CD4-positive, alpha-beta memory T cell (primary cell): ENCODE measurements at regions not wholly inside any gene's neighbourhood (a gene's known extent, or its start where the extent isn't known, plus 50 kb on each side); places are given as distances from the start of the nearest gene placed in this dataset.

ENCODE experiments used
- CTCF ChIA-PET: fragments of 350-600 bp; sonication (Branson Sonifier 250); formaldehyde crosslinking; loops from one replicate; lab custom pipeline; 2021; ENCODE audit warnings: inconsistent platforms; ENCODE audit not compliant: partially characterized antibody; lab: Charles Lee
- POLR2A ChIA-PET: fragments of 350-600 bp; sonication (Branson Sonifier 250); formaldehyde crosslinking; loops from one replicate; lab custom pipeline; 2021; ENCODE audit not compliant: partially characterized antibody; lab: Charles Lee
- DNase-seq, 5 donors: peaks; one replicate each; pipeline versions ENCODE4 v3.0.0 to v3.0.0-alpha.2; 2020 to 2022; ENCODE audit warnings: mixed read lengths in 1 of 5
- H3K27ac ChIP-seq: one replicate; pipeline ENCODE4 v1.7.0; 2013; ENCODE audit warnings: low read depth, low read length
- H3K27me3 ChIP-seq: 2 replicates; pipeline ENCODE4 v1.7.0; 2013; ENCODE audit warnings: mild to moderate bottlenecking, low read length, moderate library complexity; ENCODE audit not compliant: insufficient read depth
- H3K36me3 ChIP-seq: 2 replicates; pipeline ENCODE4 v1.7.0; 2013; ENCODE audit warnings: mild to moderate bottlenecking, low read length, moderate library complexity; ENCODE audit not compliant: insufficient read depth
- H3K4me1 ChIP-seq: 2 replicates; pipeline ENCODE4 v1.7.0; 2013; ENCODE audit warnings: mild to moderate bottlenecking, low read length, moderate library complexity; ENCODE audit not compliant: insufficient read depth
- H3K4me3 ChIP-seq, 2 donors: one replicate each; pipeline ENCODE4 v1.7.0; 2013; ENCODE audit warnings: low read length in 2 of 2, mild to moderate bottlenecking in 1 of 2
- H3K9me3 ChIP-seq, 2 donors: one replicate each; pipeline ENCODE4 v1.7.0; 2013; ENCODE audit warnings: low read length in 2 of 2, control low read depth in 1 of 2; ENCODE audit not compliant: control insufficient read depth in 1 of 2
- H3K27ac Mint-ChIP-seq, 7 donors: one replicate each; pipeline ENCODE4 v1.8.0; 2020 to 2021; ENCODE audit warnings: mixed read lengths in 7 of 7, mild to moderate bottlenecking in 6 of 7, inconsistent platforms in 3 of 7, moderate library complexity in 3 of 7
- H3K27me3 Mint-ChIP-seq, 2 donors: one replicate each; pipeline ENCODE4 v1.8.0; 2020 to 2021; ENCODE audit warnings: mixed read lengths in 2 of 2
- H3K36me3 Mint-ChIP-seq, 2 donors: one replicate each; pipeline ENCODE4 v1.8.0; 2020 to 2021; ENCODE audit warnings: mixed read lengths in 2 of 2, inconsistent platforms in 1 of 2, mild to moderate bottlenecking in 1 of 2
- H3K4me1 Mint-ChIP-seq, 4 donors: one replicate each; pipeline ENCODE4 v1.8.0; 2020 to 2021; ENCODE audit warnings: mixed read lengths in 4 of 4, mild to moderate bottlenecking in 1 of 4
- H3K4me3 Mint-ChIP-seq, 8 donors: one replicate each; pipeline ENCODE4 v1.8.0; 2020 to 2021; ENCODE audit warnings: mixed read lengths in 8 of 8, mild to moderate bottlenecking in 7 of 8, moderate library complexity in 6 of 8, inconsistent platforms in 3 of 8
- H3K9me3 Mint-ChIP-seq, 8 donors: one replicate each; pipeline ENCODE4 v1.8.0; 2020 to 2021; ENCODE audit warnings: mixed read lengths in 8 of 8, mild to moderate bottlenecking in 5 of 8, inconsistent platforms in 3 of 8, moderate library complexity in 1 of 8
- intact Hi-C: fragments of 100-400 bp; cut with micrococcal nuclease; formaldehyde crosslinking; loops from one replicate; pipeline ENCODE4 v1.15.1; 2023

DNA sequence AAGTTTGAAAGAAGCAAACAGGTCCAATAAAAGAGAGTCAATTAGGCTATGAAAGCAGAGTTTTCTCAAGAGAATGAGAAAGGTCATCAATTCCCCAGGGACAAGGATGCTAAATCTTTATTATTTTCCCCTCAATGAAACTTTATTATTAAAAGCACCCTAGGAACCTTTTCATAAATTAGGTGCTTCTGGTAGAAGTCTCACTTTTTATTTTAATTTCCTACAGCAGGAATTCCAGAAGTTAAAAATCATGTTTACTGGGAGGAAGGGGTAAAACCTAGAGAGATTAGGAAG, 223.2 kb upstream of the SOX5 start:
- no peak for DNase-seq
- H3K9me3 ChIP-seq: no peaks in the 10 kb centered on the region
- no peaks in the 10 kb centered on the region for H3K36me3 ChIP-seq
- POLR2A ChIA-PET: no interaction called here
- H3K36me3 Mint-ChIP-seq: no peaks in the 10 kb centered on the region
- H3K4me3 Mint-ChIP-seq: no peak overlapping the region
- H3K27ac Mint-ChIP-seq: no peak overlapping the region
- H3K27me3 Mint-ChIP-seq: no peaks in the 10 kb centered on the region
- peaks cover 0 to 5% (median 2%) of the 10 kb centered on the region in 8 donors for H3K9me3 Mint-ChIP-seq
- CTCF ChIA-PET: no interaction called here
- intact Hi-C loops: no loop called here
- H3K27me3 ChIP-seq: no peaks in the 10 kb centered on the region
- H3K4me3 ChIP-seq: no peak overlapping the region
- no peaks in the 10 kb centered on the region for H3K4me1 ChIP-seq
- no peaks in the 10 kb centered on the region for H3K4me1 Mint-ChIP-seq
- no peak overlapping the region for H3K27ac ChIP-seq

- ChIA-PET CTCF (no interaction called here), POLR2A (no interaction called here)
- no peaks in the 10 kb centered on the region for H3K4me1 Mint-ChIP-seq
- no peaks in the 10 kb centered on the region for H3K36me3 Mint-ChIP-seq
- H3K9me3 Mint-ChIP-seq: peaks cover 0 to 5% (median 2%) of the 10 kb centered on the region in 8 donors
- Histone ChIP-seq H3K9me3 (no peaks in the 10 kb centered on the region), H3K4me3 (no peak overlapping the region), H3K27me3 (no peaks in the 10 kb centered on the region), H3K27ac (no peak overlapping the region), H3K4me1 (no peaks in the 10 kb centered on the region), H3K36me3 (no peaks in the 10 kb centered on the region)
- no peak overlapping the region for H3K27ac Mint-ChIP-seq
- intact Hi-C loops: no loop called here
- H3K27me3 Mint-ChIP-seq: no peaks in the 10 kb centered on the region
- no peak overlapping the region for H3K4me3 Mint-ChIP-seq
- no peak for DNase-seq
Measured at GRCh38 chr12:24172031-24172772, 222.7 kb upstream of the SOX5 start.

DNA sequence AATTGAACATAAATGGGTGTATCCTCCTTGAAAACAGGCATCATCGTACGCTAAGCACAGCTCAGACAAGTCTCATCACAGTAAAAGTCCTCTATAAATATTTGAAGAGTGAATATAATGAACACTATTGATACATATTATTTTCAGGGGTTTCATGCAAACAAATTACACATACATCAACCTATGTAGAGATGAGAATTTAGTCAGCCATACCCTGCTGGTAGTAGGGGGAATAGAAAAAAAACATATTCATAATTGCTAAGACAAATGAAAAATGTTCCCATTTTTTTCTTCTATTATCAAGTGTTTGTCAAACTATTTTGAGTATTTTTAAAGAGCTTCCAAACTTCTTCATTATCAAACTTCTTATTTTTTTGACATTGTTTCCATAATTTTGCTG, 205.6 kb upstream of the SOX5 start:
- Mint-ChIP-seq H3K27me3 (no peaks in the 10 kb centered on the region), H3K27ac (no peak overlapping the region), H3K36me3 (no peaks in the 10 kb centered on the region), H3K4me3 (no peak overlapping the region), H3K9me3 (peaks cover 0 to 5% (median 0%) of the 10 kb centered on the region in 8 donors), H3K4me1 (no peaks in the 10 kb centered on the region)
- H3K27me3 ChIP-seq: no peaks in the 10 kb centered on the region
- peaks cover 0 to 4% of the 10 kb centered on the region in 2 donors for H3K9me3 ChIP-seq
- CTCF ChIA-PET: no interaction called here
- intact Hi-C loops: no loop called here
- H3K4me3 ChIP-seq: no peak overlapping the region
- H3K4me1 ChIP-seq: no peaks in the 10 kb centered on the region
- no peaks in the 10 kb centered on the region for H3K36me3 ChIP-seq
- no peak for DNase-seq
- POLR2A ChIA-PET: no interaction called here
- H3K27ac ChIP-seq: no peak overlapping the region

- no peaks in the 10 kb centered on the region for H3K36me3 Mint-ChIP-seq
- Histone ChIP-seq H3K4me3 (no peak overlapping the region), H3K27ac (no peak overlapping the region), H3K4me1 (no peaks in the 10 kb centered on the region), H3K36me3 (no peaks in the 10 kb centered on the region), H3K9me3 (peaks cover 0 to 4% of the 10 kb centered on the region in 2 donors), H3K27me3 (no peaks in the 10 kb centered on the region)
- peaks cover 0 to 5% (median 0%) of the 10 kb centered on the region in 8 donors for H3K9me3 Mint-ChIP-seq
- no peaks in the 10 kb centered on the region for H3K27me3 Mint-ChIP-seq
- intact Hi-C loops: no loop called here
- DNase-seq: no peak
- no peak overlapping the region for H3K27ac Mint-ChIP-seq
- ChIA-PET POLR2A (no interaction called here), CTCF (no interaction called here)
- H3K4me3 Mint-ChIP-seq: no peak overlapping the region
- H3K4me1 Mint-ChIP-seq: no peaks in the 10 kb centered on the region
Measured at GRCh38 chr12:24153079-24153478, 203.6 kb upstream of the SOX5 start.

DNA sequence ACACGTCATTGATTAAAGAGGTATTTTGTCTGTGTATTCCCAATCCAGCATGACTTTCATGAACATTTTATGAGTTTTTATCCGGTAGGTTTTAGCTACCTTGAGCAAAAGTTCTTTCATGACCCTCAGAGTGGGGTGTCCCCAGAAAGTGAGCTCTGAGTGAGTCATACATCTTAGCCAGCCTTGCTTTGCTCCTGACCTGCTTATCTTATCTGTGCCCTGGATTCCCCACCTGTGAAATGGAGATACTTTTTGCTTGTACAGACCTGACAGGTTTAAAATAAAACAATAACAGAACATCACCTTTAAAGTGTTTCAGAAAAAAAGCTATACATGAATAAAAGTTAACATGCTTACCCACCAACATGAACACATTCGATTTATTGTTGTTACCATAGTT, 202.8 kb upstream of the SOX5 start:
- Mint-ChIP-seq H3K4me3 (no peak overlapping the region), H3K36me3 (no peaks in the 10 kb centered on the region), H3K27me3 (no peaks in the 10 kb centered on the region), H3K9me3 (peaks cover 0 to 5% (median 0%) of the 10 kb centered on the region in 8 donors), H3K27ac (no peak overlapping the region), H3K4me1 (no peaks in the 10 kb centered on the region)
- no peak overlapping the region for H3K4me3 ChIP-seq
- no peak for DNase-seq
- H3K4me1 ChIP-seq: no peaks in the 10 kb centered on the region
- peaks cover 0 to 4% of the 10 kb centered on the region in 2 donors for H3K9me3 ChIP-seq
- POLR2A ChIA-PET: no interaction called here
- H3K27ac ChIP-seq: no peak overlapping the region
- CTCF ChIA-PET: no interaction called here
- H3K36me3 ChIP-seq: no peaks in the 10 kb centered on the region
- intact Hi-C loops: no loop called here
- no peaks in the 10 kb centered on the region for H3K27me3 ChIP-seq

DNA sequence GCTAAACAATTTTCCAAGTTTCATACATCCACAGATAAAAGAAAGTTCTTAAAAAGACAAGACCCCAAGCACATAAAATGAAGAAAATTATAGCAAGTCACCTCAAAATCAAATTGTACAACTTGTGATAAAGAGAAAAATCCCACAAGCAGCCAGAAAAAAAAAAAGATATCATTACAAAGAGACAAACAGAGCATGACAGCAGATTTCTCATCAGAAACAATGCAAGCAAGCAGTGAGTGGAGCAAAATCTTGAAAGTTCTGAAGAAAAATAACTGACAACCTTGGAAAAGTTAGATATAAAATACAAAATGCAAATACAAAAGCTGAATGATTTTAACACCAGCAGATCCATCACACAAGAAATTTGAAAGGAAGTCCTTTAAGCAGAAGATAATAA, 194.5 kb upstream of the SOX5 start:
- no peaks in the 10 kb centered on the region for H3K27me3 ChIP-seq
- no peak for DNase-seq
- H3K36me3 ChIP-seq: no peaks in the 10 kb centered on the region
- Mint-ChIP-seq H3K4me1 (no peaks in the 10 kb centered on the region), H3K27me3 (peaks cover 0 to 2% of the 10 kb centered on the region in 2 donors), H3K36me3 (no peaks in the 10 kb centered on the region), H3K9me3 (peaks cover 0 to 9% (median 3%) of the 10 kb centered on the region in 8 donors), H3K4me3 (no peak overlapping the region), H3K27ac (no peak overlapping the region)
- H3K27ac ChIP-seq: no peak overlapping the region
- intact Hi-C loops: no loop called here
- no peaks in the 10 kb centered on the region for H3K4me1 ChIP-seq
- H3K9me3 ChIP-seq: no peaks in the 10 kb centered on the region
- CTCF ChIA-PET: no interaction called here
- POLR2A ChIA-PET: no interaction called here
- no peak overlapping the region for H3K4me3 ChIP-seq

- Mint-ChIP-seq H3K4me1 (no peaks in the 10 kb centered on the region), H3K27me3 (peaks cover 0 to 2% of the 10 kb centered on the region in 2 donors), H3K36me3 (no peaks in the 10 kb centered on the region), H3K9me3 (peaks cover 0 to 12% (median 6%) of the 10 kb centered on the region in 8 donors), H3K4me3 (no peak overlapping the region), H3K27ac (no peak overlapping the region)
- H3K27ac ChIP-seq: no peak overlapping the region
- no peaks in the 10 kb centered on the region for H3K27me3 ChIP-seq
- no peaks in the 10 kb centered on the region for H3K9me3 ChIP-seq
- DNase-seq: no peak
- CTCF ChIA-PET: no interaction called here
- POLR2A ChIA-PET: no interaction called here
- no peaks in the 10 kb centered on the region for H3K4me1 ChIP-seq
- intact Hi-C loops: no loop called here
- H3K4me3 ChIP-seq: no peak overlapping the region
- no peaks in the 10 kb centered on the region for H3K36me3 ChIP-seq
Measured at GRCh38 chr12:24139035-24139434, 189.6 kb upstream of the SOX5 start.

- Histone ChIP-seq H3K4me3 (no peak overlapping the region), H3K36me3 (no peaks in the 10 kb centered on the region), H3K27ac (no peak overlapping the region), H3K9me3 (no peaks in the 10 kb centered on the region), H3K4me1 (no peaks in the 10 kb centered on the region), H3K27me3 (no peaks in the 10 kb centered on the region)
- H3K4me3 Mint-ChIP-seq: no peak overlapping the region
- CTCF ChIA-PET: no interaction called here
- peaks cover 0 to 8% (median 1%) of the 10 kb centered on the region in 8 donors for H3K9me3 Mint-ChIP-seq
- DNase-seq: no peak
- H3K27me3 Mint-ChIP-seq: no peaks in the 10 kb centered on the region
- POLR2A ChIA-PET: no interaction called here
- H3K36me3 Mint-ChIP-seq: no peaks in the 10 kb centered on the region
- H3K27ac Mint-ChIP-seq: no peak overlapping the region
- no peaks in the 10 kb centered on the region for H3K4me1 Mint-ChIP-seq
- intact Hi-C loops: no loop called here
Measured at GRCh38 chr12:24138041-24138440, 188.6 kb upstream of the SOX5 start.
